GM18907 (cell line): ENCODE measurements at regions not wholly inside any gene's neighbourhood (a gene's known extent, or its start where the extent isn't known, plus 50 kb on each side); places are given as distances from the start of the nearest gene placed in this dataset.
"Not testable (repeated sequence)": the region's sequence is repeated elsewhere in the genome, so short reads cannot be mapped to it uniquely, and the experiment has no call there.

Experiments used
- ATAC-seq: cut with Tn5 transposase; IDR thresholded peaks from one replicate; pipeline ENCODE4 v1.9.1; 2021; ENCODE audit warnings: mild to moderate bottlenecking, moderate library complexity; ENCODE audit not compliant: unreplicated experiment

DNA sequence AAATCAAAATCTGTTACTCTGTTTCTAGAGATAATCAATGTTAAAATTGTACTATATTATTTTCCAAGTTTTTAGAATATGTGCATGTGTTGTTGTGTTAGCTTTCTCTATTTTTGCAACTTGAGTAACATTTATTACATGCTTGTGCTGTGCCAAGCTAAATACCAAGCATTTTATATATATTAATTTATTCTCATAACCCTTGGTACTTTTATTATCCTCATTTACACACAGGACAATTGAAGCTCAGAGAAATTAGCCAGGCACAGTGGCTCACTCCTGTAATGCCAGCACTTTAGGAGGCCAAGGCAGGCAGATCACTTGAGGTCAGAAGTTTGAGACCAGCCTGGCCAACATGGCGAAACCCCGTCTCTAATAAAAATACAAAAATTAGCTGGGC, 254.0 kb upstream of the DMRT1 start:
- no peak for ATAC-seq

DNA sequence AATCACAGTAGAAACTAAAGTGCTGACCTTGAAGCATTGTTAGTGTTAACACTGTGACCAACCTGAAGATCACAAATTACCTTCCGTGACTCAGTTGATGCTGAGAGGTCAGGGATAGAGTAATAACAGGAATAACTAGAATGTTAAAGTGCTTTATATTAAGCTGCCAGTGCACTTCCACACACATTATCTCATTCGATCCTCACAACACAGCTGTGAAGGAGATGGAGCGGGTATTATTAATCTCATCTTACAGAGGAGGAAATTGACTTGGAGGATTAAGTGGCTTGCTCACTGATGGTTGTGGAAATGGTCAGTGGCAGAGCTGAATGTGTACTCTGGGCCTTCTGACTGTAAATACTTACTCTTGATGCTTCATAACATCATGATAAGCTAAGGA, 252.5 kb upstream of the DMRT1 start:
- ATAC-seq, result no peak

DNA sequence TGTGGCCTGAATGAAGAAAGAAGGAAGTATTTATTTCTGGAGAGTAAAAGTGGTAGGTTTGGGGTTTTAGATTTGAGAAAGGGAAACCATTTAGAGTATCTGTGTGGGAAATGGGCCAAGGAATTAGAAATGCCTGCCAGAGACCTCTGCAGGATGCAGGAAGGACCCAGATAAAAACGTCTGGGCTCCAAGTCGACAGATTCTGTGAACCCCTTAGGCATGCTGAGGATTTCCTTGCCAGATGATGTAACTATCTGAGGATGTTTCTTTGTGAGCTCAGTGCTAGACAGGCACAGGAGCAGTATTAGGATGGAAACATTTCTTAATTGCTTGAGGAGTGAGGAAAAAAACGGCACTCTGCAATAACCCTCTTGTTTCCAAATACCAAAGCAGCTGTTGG, 251.8 kb upstream of the DMRT1 start:
- ATAC-seq, result no peak

DNA sequence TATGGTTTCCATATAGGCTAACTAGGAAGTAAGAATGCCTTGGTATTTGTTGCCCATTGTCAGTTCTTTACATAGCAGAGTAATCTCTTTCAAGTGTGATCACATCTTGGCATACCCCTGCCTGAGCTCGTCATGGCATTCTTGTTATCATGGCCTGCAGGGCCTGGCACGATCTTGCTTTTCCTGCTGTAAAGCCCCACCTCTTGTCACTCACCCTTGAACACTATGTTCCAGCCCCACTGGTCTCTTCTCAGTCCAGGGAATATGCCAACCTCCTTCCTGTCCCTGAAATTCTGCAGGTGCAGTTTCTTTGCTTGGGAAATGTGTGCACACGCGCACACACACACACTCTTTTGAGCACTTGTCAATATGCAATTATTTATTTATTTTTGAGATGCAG, 250.2 kb upstream of the DMRT1 start:
- no peak for ATAC-seq

DNA sequence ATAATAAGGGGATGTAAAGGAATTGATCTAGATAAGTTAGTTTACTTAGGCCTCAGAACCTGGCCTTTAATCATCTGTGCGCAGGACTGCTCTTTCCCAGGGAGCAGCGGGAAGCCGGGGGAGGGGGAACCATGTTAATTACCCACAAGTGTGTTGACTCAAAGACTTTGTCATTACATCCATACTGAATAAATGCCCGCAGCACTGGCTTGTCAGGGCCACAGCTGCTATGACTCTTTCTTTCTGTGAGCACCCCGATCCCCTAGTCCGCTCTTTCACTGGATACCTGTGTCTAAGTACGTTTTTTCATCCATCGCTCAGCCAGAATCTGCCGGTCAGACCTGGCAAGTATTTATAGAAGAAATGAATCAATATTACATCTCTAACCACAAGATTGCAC, 249.3 kb upstream of the DMRT1 start:
- ATAC-seq, result no peak

DNA sequence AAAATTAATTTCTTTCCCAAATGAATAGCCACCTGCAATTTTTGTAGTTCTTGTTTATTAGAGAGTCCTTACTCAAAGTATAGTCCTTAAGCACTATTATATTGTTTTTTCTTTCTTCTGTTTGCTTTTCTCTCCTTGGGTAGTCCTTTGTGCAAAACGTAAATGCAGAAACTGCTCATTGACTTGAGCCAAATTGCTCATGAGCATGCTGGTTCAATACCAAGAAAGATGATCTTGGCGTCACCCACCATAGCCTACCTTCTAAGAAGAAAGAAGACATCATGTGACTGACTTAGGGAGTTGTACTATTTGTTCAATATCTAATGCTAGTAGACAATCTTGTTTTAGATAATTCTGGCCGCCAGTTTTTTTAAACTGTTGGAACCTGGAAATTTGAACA, 248.8 kb upstream of the DMRT1 start:
- ATAC-seq, result no peak

DNA sequence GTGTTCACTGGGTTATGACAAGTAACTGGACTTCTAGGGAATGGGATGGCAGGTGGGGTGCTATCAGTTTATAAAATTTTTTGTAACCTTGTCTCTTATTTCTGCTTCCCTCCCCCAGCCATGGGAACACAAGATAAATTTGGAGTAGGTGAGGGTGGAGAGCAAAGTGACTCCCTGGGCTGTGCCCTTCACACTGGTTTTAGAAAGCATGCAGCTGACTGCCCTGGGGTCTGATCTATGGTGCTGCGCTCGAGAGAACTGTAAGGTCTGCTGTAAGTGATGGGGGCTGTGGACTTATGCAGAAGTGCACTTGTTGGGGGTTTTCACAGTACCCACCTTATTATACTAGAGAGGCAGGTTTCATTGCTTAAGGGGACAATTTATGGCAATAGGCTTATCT, 247.7 kb upstream of the DMRT1 start:
- no peak for ATAC-seq

DNA sequence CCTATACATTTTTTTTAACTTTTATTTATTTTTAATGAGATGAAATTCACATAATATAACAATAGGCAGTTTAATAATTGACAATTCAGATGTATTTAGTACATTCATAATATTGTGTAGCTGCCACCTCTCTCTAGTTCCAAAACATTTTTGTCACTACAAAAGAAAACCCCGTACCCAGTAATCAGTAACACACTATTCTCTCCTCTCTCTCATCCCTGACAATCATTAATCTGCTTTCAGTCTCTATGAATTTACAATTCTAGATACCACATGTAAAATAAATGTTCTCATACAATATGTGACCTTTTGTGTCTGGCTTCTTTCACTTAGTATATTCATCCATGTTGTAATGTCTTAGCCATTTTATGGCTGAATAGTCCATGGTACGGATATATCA, 244.8 kb upstream of the DMRT1 start:
- no peak for ATAC-seq

DNA sequence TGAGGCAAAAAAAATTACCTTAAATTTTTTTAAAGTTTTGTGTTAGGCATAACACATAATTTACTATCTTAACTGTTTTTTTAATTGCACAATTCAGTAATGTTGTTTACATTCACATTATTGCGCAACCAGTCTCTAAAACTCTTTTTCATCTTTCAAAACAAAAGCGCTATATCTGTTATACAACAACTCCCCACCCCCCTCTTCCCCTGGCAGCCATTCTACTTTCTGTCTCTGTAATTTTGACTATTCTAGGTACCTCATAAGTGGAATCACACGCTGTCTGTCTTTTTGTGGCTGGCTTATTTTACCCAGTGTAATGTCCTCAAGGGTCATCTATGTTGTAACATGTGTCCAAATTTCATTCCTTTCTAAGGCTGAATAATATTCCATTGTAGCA, 241.5 kb upstream of the DMRT1 start:
- ATAC-seq, result no peak

DNA sequence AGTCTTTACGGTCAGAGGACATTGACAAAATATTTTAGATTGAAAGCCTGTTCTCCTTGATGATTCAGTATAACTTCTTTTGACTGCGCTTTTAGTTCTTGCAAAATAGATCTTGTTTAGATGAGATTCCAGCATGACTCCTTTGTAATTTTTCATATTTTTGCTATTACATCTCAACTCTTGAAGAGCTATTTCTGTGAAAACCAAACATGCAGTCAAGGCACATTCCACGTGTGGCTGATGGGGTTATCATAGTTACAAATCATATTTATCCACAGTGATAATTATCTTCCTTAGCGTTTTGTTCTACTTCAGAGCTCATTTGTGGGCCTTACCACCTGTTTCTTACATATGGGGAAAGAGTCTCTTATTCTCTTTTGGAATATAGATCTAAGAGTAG, 238.8 kb upstream of the DMRT1 start:
- ATAC-seq, result no peak

DNA sequence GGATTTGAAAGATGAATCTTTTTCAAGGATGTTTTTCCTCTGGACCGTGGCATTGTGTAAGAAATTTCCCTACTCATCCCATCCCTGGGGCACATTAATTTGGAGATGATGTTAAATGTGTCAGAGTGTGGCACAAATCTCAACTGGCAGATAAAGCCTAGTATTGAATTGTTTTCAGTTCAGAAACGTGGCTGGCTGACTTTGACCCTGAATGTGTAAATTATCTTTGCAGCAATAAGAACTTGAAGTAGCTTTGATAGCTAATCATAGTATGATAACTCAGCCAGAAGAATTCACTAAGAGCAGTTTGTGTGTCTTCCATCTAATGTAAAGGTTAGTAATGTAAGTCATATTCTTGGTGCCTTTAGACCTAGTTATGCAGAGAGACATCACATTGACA, 238.4 kb upstream of the DMRT1 start:
- no peak for ATAC-seq

DNA sequence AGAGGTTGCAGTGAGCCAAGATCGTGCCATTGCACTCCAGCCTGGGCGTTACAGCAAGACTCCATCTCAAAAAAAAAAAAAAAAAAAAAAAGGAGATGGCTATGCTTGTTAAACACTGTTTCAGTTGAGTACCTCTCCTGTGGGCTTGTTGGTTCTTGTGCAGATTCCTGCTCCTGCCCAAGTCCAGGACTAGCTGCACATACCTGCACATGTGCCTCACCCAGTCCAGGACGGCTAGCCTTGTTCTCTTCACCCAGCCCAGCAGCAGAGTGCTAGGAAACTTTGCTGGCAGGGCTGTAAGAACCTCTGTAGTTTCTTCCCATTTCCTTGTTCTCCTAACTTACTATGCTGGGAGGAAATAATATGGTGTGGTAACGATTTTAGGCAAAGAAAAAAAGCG, 234.1 kb upstream of the DMRT1 start:
- ATAC-seq, result no peak

DNA sequence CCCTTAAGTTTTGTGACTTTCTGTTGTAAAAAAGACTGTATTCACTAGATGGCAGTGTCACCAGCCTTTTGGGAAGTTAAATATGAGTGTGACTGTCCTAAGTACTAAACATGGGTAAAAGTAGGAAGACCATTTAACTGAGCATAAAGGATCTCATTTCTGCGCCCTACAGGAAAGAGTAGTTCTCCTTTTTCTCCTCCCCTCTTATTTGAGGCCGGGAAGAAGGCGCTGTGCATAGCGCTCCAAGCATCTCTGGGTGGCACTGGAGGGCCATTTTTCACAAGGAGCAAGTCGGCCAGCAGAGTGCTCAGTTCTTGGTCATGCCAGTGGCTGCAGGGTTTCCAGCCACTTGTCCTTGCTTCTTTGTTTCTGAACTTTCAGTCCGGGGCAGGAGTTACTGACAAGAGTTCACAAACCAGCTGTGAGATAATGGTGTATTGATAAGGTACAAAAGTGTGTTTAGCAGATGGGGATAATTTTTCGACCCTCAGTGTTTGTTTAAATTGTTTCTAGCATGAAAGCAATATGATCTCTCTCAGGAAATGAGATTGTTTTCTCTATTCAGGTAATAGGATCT, 227.6 kb upstream of the DMRT1 start:
- ATAC-seq, result peak; percentile 92

DNA sequence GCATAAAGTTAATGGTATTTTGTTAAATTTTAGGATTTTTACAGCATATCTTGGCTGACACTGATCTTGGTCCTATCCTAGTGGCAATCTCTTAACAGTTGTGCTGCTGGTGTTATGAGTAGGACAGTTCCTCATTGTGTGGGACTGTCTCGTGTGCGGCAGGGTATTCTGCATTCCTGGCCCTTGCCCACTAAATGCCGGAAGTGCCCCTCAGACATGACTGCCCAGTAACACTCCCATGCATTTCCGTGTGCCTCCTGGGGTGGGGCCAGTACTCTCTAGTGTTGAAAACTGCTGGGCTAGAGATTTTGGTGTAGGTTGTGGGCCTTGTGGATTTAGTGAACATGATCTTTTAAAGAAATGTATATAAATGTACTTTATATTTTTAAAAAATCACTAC, 227.1 kb upstream of the DMRT1 start:
- no peak for ATAC-seq

DNA sequence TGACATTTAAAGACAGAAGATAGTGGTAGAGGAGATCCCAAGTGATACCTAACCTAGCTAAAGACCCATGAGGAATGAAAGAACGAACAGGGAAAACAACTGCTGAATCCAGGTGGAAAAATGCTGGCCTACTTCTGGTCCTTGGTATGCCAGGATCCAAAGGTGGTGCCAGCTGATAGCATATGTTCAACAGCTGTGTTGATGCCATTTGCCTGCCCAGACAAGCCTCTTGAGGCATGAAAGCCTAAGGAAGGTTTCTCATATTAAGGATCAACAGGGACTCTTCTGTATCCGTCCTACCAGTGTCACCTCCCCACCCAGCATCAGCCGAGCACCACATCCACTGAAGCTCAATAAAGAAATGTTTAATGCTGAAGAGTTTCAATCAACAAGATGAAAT, 225.7 kb upstream of the DMRT1 start:
- ATAC-seq, result no peak

DNA sequence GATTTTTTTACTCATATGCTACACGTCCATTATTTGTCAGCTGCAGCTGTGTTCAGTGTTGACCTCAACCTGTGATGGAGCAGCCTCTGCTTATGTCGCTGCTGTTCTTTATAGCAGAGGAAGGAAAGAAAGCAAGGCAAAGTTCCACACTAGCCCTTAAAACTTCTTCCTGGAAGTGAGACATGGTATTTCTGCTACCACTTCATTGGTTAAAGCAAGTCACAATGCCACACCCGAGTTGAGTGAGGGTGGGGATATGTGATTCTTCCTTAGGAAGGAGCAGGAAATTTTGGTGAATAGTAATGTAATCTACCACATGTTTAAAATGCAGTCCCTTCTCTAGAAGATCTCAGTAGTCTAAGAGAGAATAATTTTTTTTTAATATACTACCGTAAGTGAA, 224.8 kb upstream of the DMRT1 start:
- ATAC-seq, result no peak

DNA sequence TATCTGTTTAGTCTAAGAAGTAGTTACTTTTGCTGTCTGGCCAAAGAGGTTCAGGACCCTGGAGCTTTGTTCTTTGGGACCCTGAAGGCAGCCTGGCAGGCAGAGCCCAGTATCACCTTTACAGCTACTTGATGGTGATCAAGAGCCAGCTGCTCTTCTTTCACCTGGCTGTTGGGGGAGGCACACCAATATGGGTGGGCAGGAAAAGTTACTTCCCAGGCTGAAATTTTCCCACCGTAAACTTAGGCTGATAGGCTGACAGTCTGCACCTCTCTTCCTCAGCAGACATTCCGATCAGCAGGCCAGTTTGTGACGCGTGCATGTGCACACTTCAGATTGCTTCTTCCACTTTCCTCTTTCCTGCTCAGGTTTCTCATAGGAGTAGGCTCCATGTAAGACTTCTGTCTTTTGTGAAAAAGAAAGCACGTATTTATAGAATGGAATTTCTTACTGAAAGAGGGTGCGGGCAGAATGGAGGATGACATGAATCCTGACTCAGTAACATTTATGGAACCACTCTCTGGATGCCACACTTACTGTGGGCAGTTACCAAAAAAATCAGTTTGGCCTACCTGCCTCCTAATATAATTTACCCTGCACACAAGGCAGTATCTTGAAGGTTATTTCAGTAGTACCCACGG, 223.9 kb upstream of the DMRT1 start:
- no peak for ATAC-seq

DNA sequence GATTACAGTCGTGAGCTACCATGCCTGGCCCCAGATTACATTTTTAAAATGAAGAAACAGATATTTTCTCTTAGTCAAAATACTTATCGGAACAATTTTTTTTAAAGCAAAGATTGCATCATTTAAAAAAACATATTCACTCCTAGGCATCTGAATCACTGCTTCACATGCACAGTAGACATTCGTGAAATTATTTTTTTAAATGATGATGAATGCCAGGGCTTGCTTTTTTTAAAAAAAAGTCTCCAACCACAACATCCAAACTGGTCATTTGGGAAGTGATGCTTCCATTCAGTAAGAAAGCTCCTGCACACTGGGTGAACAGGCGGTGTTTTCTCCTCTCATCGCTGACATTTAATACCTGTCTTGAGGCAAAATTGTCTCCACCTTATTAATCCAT, 223.0 kb upstream of the DMRT1 start:
- ATAC-seq, result no peak

DNA sequence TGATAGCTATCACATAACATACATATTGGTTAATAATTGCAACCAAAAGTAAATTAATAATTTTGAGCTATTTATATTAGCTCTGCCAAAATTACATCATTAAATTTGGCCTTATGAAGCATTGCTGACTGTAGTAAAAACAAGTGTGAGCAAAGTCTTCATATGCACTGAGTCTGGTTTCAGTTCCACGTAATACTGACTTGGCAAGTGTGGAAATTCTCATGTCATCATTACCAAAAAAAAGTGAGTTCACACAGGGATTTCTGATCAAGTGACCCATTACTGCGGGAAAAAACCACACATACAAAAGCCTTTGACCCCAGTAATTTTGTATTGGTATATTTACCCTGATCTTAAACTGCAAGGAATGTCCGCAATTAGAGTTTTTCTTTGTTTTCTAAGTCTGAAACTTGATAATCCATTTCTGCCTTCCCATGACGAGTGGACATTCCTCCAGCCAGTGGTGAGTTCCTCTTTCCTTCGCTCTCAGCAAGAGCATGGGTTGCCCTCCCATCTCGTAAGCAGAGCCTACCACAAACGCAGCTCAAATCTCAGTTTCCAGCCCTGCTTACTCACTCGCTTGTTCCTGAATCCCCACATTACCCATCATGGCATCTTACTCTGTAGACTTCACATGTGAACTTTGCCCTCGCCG, 220.2 kb upstream of the DMRT1 start:
- no peak for ATAC-seq

DNA sequence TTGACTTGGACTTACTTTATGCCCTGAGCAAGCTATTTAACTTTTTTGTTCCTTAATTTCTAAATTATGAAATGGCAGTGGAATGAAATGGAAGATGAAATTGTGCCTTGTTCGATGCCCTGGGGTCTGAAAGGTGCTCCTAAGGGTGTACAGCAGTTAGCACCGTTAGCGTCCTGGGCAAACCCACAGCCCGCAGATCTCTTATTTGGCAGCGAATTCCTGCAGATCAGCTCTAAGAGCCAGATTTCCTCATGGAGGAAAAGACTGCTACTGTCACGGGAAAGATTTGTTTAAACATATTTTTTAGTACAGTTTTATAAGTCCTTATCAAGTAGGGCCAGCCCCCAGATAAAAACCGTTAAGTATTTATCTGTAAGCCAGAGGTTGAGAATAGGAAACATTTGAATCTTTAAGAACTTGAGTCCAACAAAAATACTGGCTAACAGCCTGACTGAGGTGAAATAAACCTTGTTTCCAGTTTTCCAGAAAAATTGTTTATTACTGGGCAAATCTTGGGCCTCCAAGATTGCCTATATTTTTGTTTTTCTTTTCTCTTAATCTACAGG, 216.5 kb upstream of the DMRT1 start:
- ATAC-seq, result no peak

DNA sequence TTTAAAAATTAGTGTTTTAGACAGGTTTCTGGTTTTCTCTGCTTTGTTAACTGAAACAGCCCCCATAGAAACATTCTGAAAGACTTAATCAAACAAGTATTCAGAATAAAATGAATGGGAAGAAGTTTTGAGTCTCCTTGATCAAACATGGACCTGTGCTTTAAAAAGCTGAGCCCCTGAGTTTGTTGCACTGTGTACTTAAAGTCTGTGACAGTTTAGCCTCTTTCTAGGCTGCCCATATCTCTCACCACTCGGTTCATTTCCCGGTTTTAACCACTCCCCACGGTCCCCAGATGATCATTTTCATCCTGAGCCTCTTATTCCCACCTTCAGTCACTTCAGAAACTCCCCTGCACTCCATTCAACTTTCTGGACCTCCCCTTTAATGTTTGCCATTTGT, 215.9 kb upstream of the DMRT1 start:
- ATAC-seq, result no peak

DNA sequence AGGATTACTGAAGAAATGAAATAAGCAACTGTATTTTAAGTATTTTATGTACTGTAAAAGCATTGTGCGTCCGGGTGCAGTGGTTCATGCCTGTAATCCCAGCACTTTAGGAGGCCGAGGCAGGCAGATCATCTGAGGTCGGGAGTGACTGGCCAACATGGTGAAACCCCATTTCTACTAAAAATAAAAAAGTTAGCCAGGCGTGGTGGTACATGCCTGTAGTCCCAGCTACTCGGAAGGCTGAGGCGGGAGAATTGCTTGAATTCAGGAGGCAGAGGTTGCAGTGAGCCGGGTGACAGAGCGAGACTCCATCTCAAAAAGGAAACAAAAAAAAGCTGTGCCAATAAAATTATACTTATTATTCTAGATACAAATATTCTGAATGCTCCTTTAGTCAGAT, 215.4 kb upstream of the DMRT1 start:
- ATAC-seq, result not testable (repeated sequence)
